ENCODE measurements at regions not wholly inside any gene's neighbourhood (a gene's known extent, or its start where the extent isn't known, plus 50 kb on each side); places are given as distances from the start of the nearest gene placed in this dataset.

GRCh38 chr13:58266271-58266670 is 634.7 kb downstream of the PCDH17 start:
- DNase-seq (ENCODE audit: low spot score): no peak
- no peak overlapping the region for H3K27ac Mint-ChIP-seq (ENCODE audit: unreplicated experiment)
- H3K9me3 Mint-ChIP-seq (ENCODE audit: low read depth): no peaks in the 10 kb centered on the region
- no peaks in the 10 kb centered on the region for H3K4me1 Mint-ChIP-seq (ENCODE audit: low read depth)
- H3K4me3 Mint-ChIP-seq (ENCODE audit: unreplicated experiment): no peak overlapping the region
- H3K27me3 Mint-ChIP-seq (ENCODE audit: low read depth): no peaks in the 10 kb centered on the region
- no peaks in the 10 kb centered on the region for H3K36me3 Mint-ChIP-seq (ENCODE audit: low read depth)
- TF ChIP-seq CTCF (IDR thresholded peaks at IDR 0.05): no peak

DNA sequence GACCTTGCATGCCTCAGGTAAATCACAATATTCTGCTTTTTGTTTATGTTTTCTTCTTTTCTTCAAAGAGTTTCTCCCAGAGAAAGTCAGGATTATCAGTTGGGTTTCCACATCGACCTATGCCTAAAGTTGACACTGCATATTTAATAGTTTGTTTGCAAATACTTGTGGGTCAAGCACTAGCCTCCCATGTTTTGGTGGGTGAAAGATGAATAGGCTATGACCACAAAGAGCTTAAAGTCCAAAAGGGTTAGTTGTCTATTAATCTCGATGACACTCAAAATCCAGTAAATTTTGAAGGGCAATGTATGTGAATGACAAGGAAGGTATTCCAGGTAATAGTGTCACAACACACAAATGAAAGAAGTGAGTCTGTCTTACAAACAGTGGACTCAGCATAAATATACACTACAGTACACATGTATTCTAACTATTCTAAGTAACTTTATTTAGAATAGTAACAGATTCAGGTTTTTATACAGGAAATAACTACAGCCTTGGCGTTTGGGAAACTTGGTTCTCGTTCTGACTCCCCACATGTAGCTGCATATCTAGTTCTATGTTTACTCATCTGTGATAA is 667.1 kb downstream of the PCDH17 start:
- no peaks in the 10 kb centered on the region for H3K36me3 Mint-ChIP-seq (ENCODE audit: low read depth)
- no peaks in the 10 kb centered on the region for H3K9me3 Mint-ChIP-seq (ENCODE audit: low read depth)
- no peak for DNase-seq (ENCODE audit: low spot score)
- no peak overlapping the region for H3K4me3 Mint-ChIP-seq (ENCODE audit: unreplicated experiment)
- no peak overlapping the region for H3K27ac Mint-ChIP-seq (ENCODE audit: unreplicated experiment)
- no peaks in the 10 kb centered on the region for H3K27me3 Mint-ChIP-seq (ENCODE audit: low read depth)
- no peaks in the 10 kb centered on the region for H3K4me1 Mint-ChIP-seq (ENCODE audit: low read depth)
- no peak for TF ChIP-seq CTCF (IDR thresholded peaks at IDR 0.05)

DNA sequence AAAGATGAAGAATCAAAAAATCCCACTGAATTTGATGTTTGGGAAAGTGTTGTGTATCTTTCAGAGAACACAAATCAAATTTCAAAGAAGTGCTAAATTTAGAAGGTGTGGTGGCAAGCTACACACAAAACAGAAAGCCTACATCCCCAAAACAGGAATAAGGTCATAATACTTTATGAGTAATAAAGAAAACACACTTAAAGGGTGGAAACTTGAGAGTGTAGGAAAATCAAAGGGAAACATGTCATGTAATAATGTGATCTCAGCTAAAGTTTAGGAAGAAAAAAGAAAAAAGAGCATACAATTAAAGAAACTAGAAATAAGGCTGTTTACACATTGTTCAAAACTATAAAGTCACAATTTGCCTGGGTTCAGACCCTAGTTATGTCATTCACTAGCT is 668.7 kb downstream of the PCDH17 start:
- Mint-ChIP-seq H3K36me3 (ENCODE audit: low read depth) (no peaks in the 10 kb centered on the region), H3K27ac (ENCODE audit: unreplicated experiment) (no peak overlapping the region), H3K9me3 (ENCODE audit: low read depth) (no peaks in the 10 kb centered on the region), H3K27me3 (ENCODE audit: low read depth) (no peaks in the 10 kb centered on the region), H3K4me1 (ENCODE audit: low read depth) (no peaks in the 10 kb centered on the region), H3K4me3 (ENCODE audit: unreplicated experiment) (no peak overlapping the region)
- no peak for DNase-seq (ENCODE audit: low spot score)
- TF ChIP-seq CTCF (IDR thresholded peaks at IDR 0.05): no peak

- Mint-ChIP-seq H3K4me3 (ENCODE audit: unreplicated experiment) (no peak overlapping the region), H3K36me3 (ENCODE audit: low read depth) (no peaks in the 10 kb centered on the region), H3K9me3 (ENCODE audit: low read depth) (no peaks in the 10 kb centered on the region), H3K27ac (ENCODE audit: unreplicated experiment) (no peak overlapping the region), H3K27me3 (ENCODE audit: low read depth) (no peaks in the 10 kb centered on the region), H3K4me1 (ENCODE audit: low read depth) (no peaks in the 10 kb centered on the region)
- DNase-seq (ENCODE audit: low spot score): no peak
- peak; percentile 26 for TF ChIP-seq CTCF (IDR thresholded peaks at IDR 0.05)
These were observed 669.6 kb downstream of the PCDH17 start for GRCh38 chr13:58300974-58301681.

DNA sequence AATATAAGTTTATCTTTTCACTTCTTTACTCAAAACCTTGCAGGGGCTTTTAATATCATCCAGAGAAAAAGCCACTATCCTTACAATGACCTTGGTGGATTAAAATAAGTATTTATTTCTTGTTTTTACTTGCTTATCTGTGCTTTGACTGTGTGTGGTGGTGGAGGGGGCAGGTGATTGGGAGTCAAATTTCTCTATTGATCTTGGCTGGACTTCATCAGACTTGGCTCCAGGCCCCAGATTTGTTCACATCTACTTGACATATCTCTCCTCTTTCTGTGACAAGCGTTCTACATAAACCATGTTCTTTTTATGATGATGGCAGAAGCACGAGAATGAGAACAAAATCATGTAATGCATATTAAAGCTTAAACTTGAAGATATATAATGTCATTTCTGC is 670.8 kb downstream of the PCDH17 start:
- Mint-ChIP-seq H3K36me3 (ENCODE audit: low read depth) (no peaks in the 10 kb centered on the region), H3K4me1 (ENCODE audit: low read depth) (no peaks in the 10 kb centered on the region), H3K27me3 (ENCODE audit: low read depth) (no peaks in the 10 kb centered on the region), H3K4me3 (ENCODE audit: unreplicated experiment) (no peak overlapping the region), H3K27ac (ENCODE audit: unreplicated experiment) (no peak overlapping the region), H3K9me3 (ENCODE audit: low read depth) (no peaks in the 10 kb centered on the region)
- DNase-seq (ENCODE audit: low spot score): no peak
- no peak for TF ChIP-seq CTCF (IDR thresholded peaks at IDR 0.05)
